Left lung (tissue), 4 donors: ENCODE measurements at regions not wholly inside any gene's neighbourhood (a gene's known extent, or its start where the extent isn't known, plus 50 kb on each side); places are given as distances from the start of the nearest gene placed in this dataset.

ENCODE experiments used
- ATAC-seq: fragments of 200-7000 bp; cut with Tn5 transposase; one replicate; pipeline ENCODE4 v1.9.1; 2020; ENCODE audit warnings: moderate library complexity
- DNase-seq, 4 donors: peaks; one replicate each; pipeline ENCODE4 v3.0.0-alpha.2; 2013 to 2020
- H3K27ac ChIP-seq, 2 donors: fragments of 200-600 bp; sonication (generic) in 1 of 2; one replicate each; pipeline versions ENCODE4 v1.5.0 to v1.8.0; 2020 to 2021
- H3K27me3 ChIP-seq, 2 donors: fragments of 200-600 bp; sonication (generic) in 1 of 2; one replicate each; pipeline versions ENCODE4 v1.5.0 to v1.8.0; 2020 to 2021
- H3K36me3 ChIP-seq, 2 donors: fragments of 200-600 bp; sonication (generic) in 1 of 2; one replicate each; pipeline versions ENCODE4 v1.5.0 to v1.8.0; 2020 to 2021
- H3K4me1 ChIP-seq, 2 donors: fragments of 200-600 bp; one replicate each; pipeline ENCODE4 v1.8.0; 2021
- H3K4me3 ChIP-seq, 2 donors: fragments of 200-600 bp; sonication (generic) in 1 of 2; one replicate each; pipeline versions ENCODE4 v1.5.0 to v1.8.0; 2020 to 2021; ENCODE audit warnings: mild to moderate bottlenecking in 1 of 2
- H3K9me3 ChIP-seq, 2 donors: fragments of 200-600 bp; sonication (generic) in 1 of 2; one replicate each; pipeline versions ENCODE4 v1.5.0 to v1.8.0; 2020 to 2021
- CTCF ChIP-seq, 2 donors: fragments of 200-600 bp; sonication (generic) in 1 of 2; IDR thresholded peaks; one replicate each; pipeline versions ENCODE4 v1.5.0 to v1.8.0; 2021; ENCODE audit warnings: antibody characterized with exemption in 2 of 2
- intact Hi-C, 2 donors: fragments of 100-400 bp; cut with DNase I; formaldehyde crosslinking; loops; one replicate each; pipeline versions ENCODE4 v1.11.2 to v1.14.2; 2022
- donor health status: DM: no; HTN: yes; CAD: no.
- donor health status: DM: no; HTN: no; CAD: no.

GRCh38 chr2:34907812-34908211, 1308.7 kb upstream of the FAM98A start:
- no peaks in the 10 kb centered on the region for H3K36me3 ChIP-seq
- no peaks in the 10 kb centered on the region for H3K9me3 ChIP-seq
- DNase-seq (no peak), ATAC-seq (no peak)
- no peaks in the 10 kb centered on the region for H3K27me3 ChIP-seq
- TF ChIP-seq CTCF (IDR thresholded peaks at IDR 0.05), result no peak
- no peak overlapping the region for H3K4me3 ChIP-seq
- no peak overlapping the region for H3K27ac ChIP-seq
- no peaks in the 10 kb centered on the region for H3K4me1 ChIP-seq
- intact Hi-C loops, result no loop called here

DNA sequence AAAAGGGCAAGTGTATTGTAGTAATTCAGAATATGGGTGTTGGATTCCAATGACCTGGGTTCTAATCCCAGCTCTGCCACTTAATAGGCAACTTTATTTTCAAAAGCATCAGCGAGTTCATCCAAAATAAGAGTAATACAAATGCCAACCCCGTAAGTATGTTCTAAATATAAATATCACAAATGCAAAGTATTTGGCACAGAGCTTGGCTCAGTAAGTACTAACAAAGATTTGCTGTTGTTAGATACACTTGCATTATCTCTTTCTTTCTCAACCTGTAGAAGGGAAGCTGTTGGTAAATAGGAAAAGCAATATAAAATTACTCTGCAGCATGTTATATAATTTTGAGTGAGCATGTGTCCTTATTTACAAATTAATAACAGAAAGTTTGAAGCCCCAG, 1302.6 kb upstream of the FAM98A start:
- Histone ChIP-seq H3K27me3 (no peaks in the 10 kb centered on the region), H3K27ac (no peak overlapping the region), H3K36me3 (no peaks in the 10 kb centered on the region), H3K4me1 (no peaks in the 10 kb centered on the region), H3K4me3 (no peak overlapping the region), H3K9me3 (no peaks in the 10 kb centered on the region)
- intact Hi-C loops, result no loop called here
- TF ChIP-seq CTCF (IDR thresholded peaks at IDR 0.05), result no peak
- DNase-seq (no peak), ATAC-seq (no peak)

DNA sequence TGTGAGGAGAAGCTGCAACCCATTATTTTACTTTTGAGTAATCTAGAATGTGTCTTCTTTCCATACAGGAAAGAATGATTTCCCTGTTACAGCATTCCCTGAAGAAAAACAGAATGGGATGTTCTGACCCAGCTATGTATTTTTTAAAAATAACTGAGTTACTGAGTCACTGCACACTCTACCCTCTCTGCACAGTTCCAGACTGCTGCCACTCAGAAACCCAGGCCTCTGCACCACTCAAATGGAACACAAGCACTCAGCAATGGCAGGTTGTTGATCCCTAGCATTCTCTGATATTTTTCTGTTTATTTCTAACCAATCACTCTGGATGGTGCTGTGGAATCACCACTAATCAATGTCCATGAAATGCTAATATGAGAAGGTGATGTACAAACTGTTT, 1300.0 kb upstream of the FAM98A start:
- no peak for TF ChIP-seq CTCF (IDR thresholded peaks at IDR 0.05)
- intact Hi-C loops, result no loop called here

DNA sequence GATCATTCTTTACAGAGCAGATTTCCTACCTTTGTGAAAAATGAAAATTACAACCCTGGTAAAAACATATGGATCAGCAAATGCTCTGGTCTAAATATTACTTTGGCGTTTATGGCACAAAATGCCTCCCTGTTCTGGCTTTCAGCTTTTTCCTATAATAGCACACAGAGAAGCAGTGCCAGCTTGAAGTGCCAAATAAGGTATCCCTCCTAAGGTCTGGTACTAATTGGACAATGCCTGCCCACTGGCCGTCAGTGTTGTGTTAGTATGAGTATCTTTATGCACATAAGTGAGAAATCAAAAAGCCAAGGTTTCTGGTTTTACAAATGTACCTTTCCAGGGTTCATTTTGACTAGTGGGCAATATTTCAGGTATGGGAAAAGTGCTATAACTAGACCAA, 1293.7 kb upstream of the FAM98A start:
- Histone ChIP-seq H3K36me3 (no peaks in the 10 kb centered on the region), H3K4me3 (no peak overlapping the region), H3K27ac (no peak overlapping the region), H3K9me3 (no peaks in the 10 kb centered on the region), H3K27me3 (no peaks in the 10 kb centered on the region), H3K4me1 (no peaks in the 10 kb centered on the region)
- no peak for DNase-seq
- no peak for TF ChIP-seq CTCF (IDR thresholded peaks at IDR 0.05)
- no peak for ATAC-seq
- intact Hi-C loops, result no loop called here

More for the DNA sequence above, 1300.0 kb upstream of the FAM98A start:
- Histone ChIP-seq H3K36me3 (no peaks in the 10 kb centered on the region), H3K9me3 (no peaks in the 10 kb centered on the region), H3K4me3 (no peak overlapping the region), H3K4me1 (no peaks in the 10 kb centered on the region), H3K27ac (no peak overlapping the region), H3K27me3 (no peaks in the 10 kb centered on the region)
- ATAC-seq (no peak), DNase-seq (no peak)

DNA sequence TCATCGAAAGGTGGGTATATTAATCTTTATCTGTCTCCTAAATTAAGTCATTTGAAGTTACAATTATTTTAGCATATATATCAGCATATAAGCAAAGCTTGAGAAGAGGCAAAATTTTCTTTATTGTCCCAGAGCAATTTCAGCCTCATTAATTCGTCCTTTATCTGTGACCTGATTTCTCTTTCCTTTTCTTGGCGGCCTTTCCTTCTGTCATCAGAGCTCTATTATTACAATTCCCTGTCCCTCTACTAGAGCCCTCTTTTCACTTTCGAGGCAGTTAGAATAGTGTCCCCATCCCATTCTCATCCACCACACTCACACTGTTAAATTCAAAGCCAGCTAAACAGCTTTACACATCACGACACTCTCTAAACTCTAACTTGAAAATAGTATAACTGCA, 1293.2 kb upstream of the FAM98A start:
- H3K4me3 ChIP-seq, result no peak overlapping the region
- ATAC-seq, result no peak
- intact Hi-C loops, result no loop called here

More for the DNA sequence above, 1293.2 kb upstream of the FAM98A start:
- no peak overlapping the region for H3K27ac ChIP-seq
- DNase-seq, result no peak
- H3K9me3 ChIP-seq, result no peaks in the 10 kb centered on the region
- H3K36me3 ChIP-seq, result no peaks in the 10 kb centered on the region
- no peaks in the 10 kb centered on the region for H3K27me3 ChIP-seq
- H3K4me1 ChIP-seq, result no peaks in the 10 kb centered on the region
- no peak for TF ChIP-seq CTCF (IDR thresholded peaks at IDR 0.05)
